IMR-90 (cell line): ENCODE measurements at regions not wholly inside any gene's neighbourhood (a gene's known extent, or its start where the extent isn't known, plus 50 kb on each side); places are given as distances from the start of the nearest gene placed in this dataset.

Experiments
- ATAC-seq: fragments of 200-7000 bp; cut with Tn5 transposase; 2 replicates; pipeline ENCODE4 v1.9.1; 2020; ENCODE audit warnings: low read depth, mild to moderate bottlenecking, moderate library complexity
- BruUV-seq: library from RNA; stranded (reverse); fragments of 400-500 nt; replicated peaks from 2 replicates; lab custom pipeline; 2021; lab: Mats Ljungman, UMichigan
- CTCF ChIA-PET: fragments of 300-600 bp; formaldehyde crosslinking; extraction: SDS; loops from one replicate; lab custom pipeline; 2021; ENCODE audit warnings: antibody characterized with exemption; lab: Yijun Ruan, JAX
- POLR2A ChIA-PET: fragments of 300-600 bp; sonication (Branson Sonifier 250); formaldehyde crosslinking; loops from one replicate; lab custom pipeline; 2022; ENCODE audit warnings: antibody characterized with exemption; ENCODE audit not compliant: unreplicated experiment; lab: Charles Lee
- DNase-seq: peaks from one replicate; pipeline ENCODE4 v3.0.0; 2013
- H2AFZ ChIP-seq: replicated peaks from 2 replicates; pipeline ENCODE3; 2013; ENCODE audit warnings: low read length, mild to moderate bottlenecking; ENCODE audit not compliant: poor library complexity
- H2AK5ac ChIP-seq: 2 replicates; pipeline ENCODE4 v1.6.1; 2013; ENCODE audit warnings: low read depth, low read length, inconsistent platforms
- H2AK9ac ChIP-seq: replicated peaks from 2 replicates; pipeline ENCODE3; 2013; ENCODE audit warnings: mild to moderate bottlenecking, low read depth, low read length, moderate library complexity; ENCODE audit not compliant: poor library complexity
- H2BK120ac ChIP-seq: 2 replicates; pipeline ENCODE4 v1.6.1; 2013; ENCODE audit warnings: low read depth, low read length, inconsistent platforms
- H2BK15ac ChIP-seq: 3 replicates; pipeline ENCODE4 v1.6.1; 2013; ENCODE audit warnings: low read depth, low read length, inconsistent platforms
- H2BK20ac ChIP-seq: 2 replicates; pipeline ENCODE4 v1.6.1; 2013; ENCODE audit warnings: low read depth, mild to moderate bottlenecking, inconsistent platforms, low read length, moderate library complexity
- H2BK5ac ChIP-seq: 2 replicates; pipeline ENCODE4 v1.6.1; 2013; ENCODE audit warnings: mild to moderate bottlenecking, low read depth, low read length, inconsistent platforms; ENCODE audit not compliant: poor library complexity, severe bottlenecking
- H3K14ac ChIP-seq: replicated peaks from 2 replicates; pipeline ENCODE4 v1.6.1; 2013; ENCODE audit warnings: low read depth, low read length, inconsistent platforms
- H3K18ac ChIP-seq: 2 replicates; pipeline ENCODE4 v1.6.1; 2013; ENCODE audit warnings: low read depth, low read length, control low read depth
- H3K23ac ChIP-seq: 2 replicates; pipeline ENCODE4 v1.6.1; 2013; ENCODE audit warnings: low read depth, low read length, inconsistent platforms
- H3K27ac ChIP-seq: 2 replicates; pipeline ENCODE4 v1.5.1; 2013; ENCODE audit warnings: mild to moderate bottlenecking, control low read depth, low read length; ENCODE audit not compliant: insufficient read depth
- H3K27me3 ChIP-seq: 2 replicates; pipeline ENCODE4 v1.6.1; 2013; ENCODE audit warnings: low read length; ENCODE audit not compliant: control insufficient read depth, insufficient read depth
- H3K36me3 ChIP-seq: 2 replicates; pipeline ENCODE4 v1.6.1; 2013; ENCODE audit warnings: low read length, mixed read lengths; ENCODE audit not compliant: control insufficient read depth, insufficient read depth
- H3K4ac ChIP-seq: 2 replicates; pipeline ENCODE4 v1.6.1; 2013; ENCODE audit warnings: low read depth, low read length, inconsistent platforms
- H3K4me1 ChIP-seq: 2 replicates; pipeline ENCODE4 v1.6.1; 2013; ENCODE audit warnings: low read length, mixed read lengths; ENCODE audit not compliant: control insufficient read depth, insufficient read depth
- H3K4me2 ChIP-seq: 2 replicates; pipeline ENCODE4 v1.6.1; 2013; ENCODE audit warnings: low read depth, mild to moderate bottlenecking, control low read depth, low read length, moderate library complexity
- H3K4me3 ChIP-seq: 2 replicates; pipeline ENCODE4 v1.5.1; 2013; ENCODE audit warnings: low read depth, mild to moderate bottlenecking, control low read depth, low read length, moderate library complexity; ENCODE audit not compliant: insufficient read depth
- H3K56ac ChIP-seq: 2 replicates; pipeline ENCODE4 v1.6.1; 2013; ENCODE audit warnings: low read length, inconsistent platforms; ENCODE audit not compliant: insufficient read depth; ENCODE audit errors: extremely low read depth
- H3K79me1 ChIP-seq, 2 experiments: 2 replicates each; pipeline ENCODE4 v1.6.1; 2013; ENCODE audit warnings: low read length in 2 of 2, inconsistent platforms in 1 of 2, low read depth in 1 of 2
- H3K9ac ChIP-seq: 2 replicates; pipeline ENCODE4 v1.6.1; 2013; ENCODE audit warnings: low read depth, low read length, control low read depth
- H3K9me1 ChIP-seq: 2 replicates; pipeline ENCODE4 v1.6.1; 2013; ENCODE audit warnings: low read length, inconsistent platforms; ENCODE audit not compliant: insufficient read depth
- H3K9me3 ChIP-seq: 2 replicates; pipeline ENCODE4 v1.6.1; 2013; ENCODE audit warnings: low read length; ENCODE audit not compliant: control insufficient read depth, insufficient read depth
- H4K20me1 ChIP-seq: 2 replicates; pipeline ENCODE4 v1.6.1; 2013; ENCODE audit warnings: low read length, inconsistent platforms; ENCODE audit not compliant: insufficient read depth
- H4K5ac ChIP-seq: 2 replicates; pipeline ENCODE4 v1.6.1; 2013; ENCODE audit warnings: mild to moderate bottlenecking, low read depth, low read length, control low read depth
- H4K8ac ChIP-seq, 2 experiments: 2 replicates each; pipeline ENCODE4 v1.6.1; 2013; ENCODE audit warnings: low read depth in 2 of 2, low read length in 2 of 2, control low read depth in 1 of 2, inconsistent platforms in 1 of 2
- H4K91ac ChIP-seq: 2 replicates; pipeline ENCODE4 v1.6.1; 2013; ENCODE audit warnings: low read depth, low read length, inconsistent platforms; ENCODE audit not compliant: insufficient read depth
- BHLHE40 ChIP-seq: fragments of 150-350 bp; IDR thresholded peaks from 2 replicates; pipeline ENCODE4 v1.6.1; 2016; ENCODE audit warnings: mild to moderate bottlenecking, low read depth, low read length
- CEBPB ChIP-seq: IDR thresholded peaks from 2 replicates; pipeline ENCODE4 v1.6.1; 2012; ENCODE audit warnings: low read depth, low read length, improper control_type of control experiment
- CHD1 ChIP-seq: IDR thresholded peaks from 2 replicates; pipeline ENCODE4 v1.6.1; 2012; ENCODE audit warnings: low read depth, low read length, improper control_type of control experiment
- FOS ChIP-seq: fragments of 150-350 bp; IDR thresholded peaks from 2 replicates; pipeline ENCODE4 v1.6.1; 2016; ENCODE audit warnings: low read depth, low read length
- MAFK ChIP-seq: IDR thresholded peaks from 2 replicates; pipeline ENCODE4 v1.6.1; 2012; ENCODE audit warnings: low read depth, low read length, improper control_type of control experiment
- MAZ ChIP-seq: IDR thresholded peaks from 2 replicates; pipeline ENCODE4 v1.6.1; 2012; ENCODE audit warnings: low read depth, mild to moderate bottlenecking, low read length, improper control_type of control experiment, moderate library complexity, borderline replicate concordance
- MXI1 ChIP-seq: IDR thresholded peaks from 2 replicates; pipeline ENCODE4 v1.6.1; 2012; ENCODE audit warnings: low read depth, mild to moderate bottlenecking, low read length, moderate library complexity, borderline replicate concordance
- NFE2L2 ChIP-seq: fragments of 150-350 bp; IDR thresholded peaks from 2 replicates; pipeline ENCODE4 v1.6.1; 2016; ENCODE audit warnings: low read depth, mild to moderate bottlenecking, low read length
- POLR2A ChIP-seq: IDR thresholded peaks from 2 replicates; pipeline ENCODE4 v1.6.1; 2012; ENCODE audit warnings: mild to moderate bottlenecking, low read depth, low read length
- RAD21 ChIP-seq: IDR thresholded peaks from 2 replicates; pipeline ENCODE4 v1.6.1; 2012; ENCODE audit warnings: low read length, improper control_type of control experiment
- RCOR1 ChIP-seq: IDR thresholded peaks from 2 replicates; pipeline ENCODE4 v1.6.1; 2012; ENCODE audit warnings: mild to moderate bottlenecking, low read length, improper control_type of control experiment; ENCODE audit not compliant: insufficient replicate concordance
- RFX5 ChIP-seq: IDR thresholded peaks from 2 replicates; pipeline ENCODE4 v1.8.0; 2012; ENCODE audit warnings: low read depth, mild to moderate bottlenecking, low read length, moderate library complexity
- SMC3 ChIP-seq: fragments of 150-350 bp; IDR thresholded peaks from 2 replicates; pipeline ENCODE4 v1.6.1; 2016; ENCODE audit warnings: low read depth, mild to moderate bottlenecking, antibody characterized with exemption, low read length, moderate library complexity
- WGBS, 2 experiments: methylation state at CpG; one replicate each; pipeline versions ENCODE4 v1.1.5 to v1.1.7; 2013; ENCODE audit warnings: missing lambda C conversion rate in 2 of 2; ENCODE audit not compliant: insufficient read length in 1 of 2; ENCODE audit errors: extremely low coverage in 2 of 2; 5-methylcytosine and 5-hydroxymethylcytosine counted together
- dilution Hi-C: fragments of 300-500 bp; cut with HindIII; formaldehyde crosslinking; loops from one replicate; pipeline ENCODE4 v1.14.3; 2018; ENCODE audit warnings: low sequenced_read_pairs; ENCODE audit not compliant: unreplicated experiment
- in situ Hi-C: fragments of 300-500 bp; cut with MboI; formaldehyde crosslinking; loops from 3 replicates; pipeline ENCODE4 v1.14.3; 2019; ENCODE audit warnings: low sequenced_read_pairs, inconsistent platforms, mixed read lengths
- intact Hi-C: fragments of 100-400 bp; cut with micrococcal nuclease; formaldehyde crosslinking; loops from 2 replicates; pipeline ENCODE4 v1.10.0; 2022
- TF ChIP-seq, protein P1 (sequence below): conservative IDR thresholded peaks from 2 replicates; pipeline ENCODE4 v1.5.1; 2012; ENCODE audit warnings: mild to moderate bottlenecking, low read depth, low read length, improper control_type of control experiment
- TF ChIP-seq, protein P2 (sequence below): fragments of 150-350 bp; IDR thresholded peaks from 2 replicates; pipeline ENCODE4 v1.6.1; 2017; ENCODE audit warnings: mild to moderate bottlenecking, antibody characterized with exemption, low read length, low read depth
- TF ChIP-seq, protein P3 (sequence below): fragments of 150-350 bp; IDR thresholded peaks from 2 replicates; pipeline ENCODE4 v1.6.1; 2016; ENCODE audit warnings: low read depth, mild to moderate bottlenecking, low read length, moderate library complexity, borderline replicate concordance

DNA sequence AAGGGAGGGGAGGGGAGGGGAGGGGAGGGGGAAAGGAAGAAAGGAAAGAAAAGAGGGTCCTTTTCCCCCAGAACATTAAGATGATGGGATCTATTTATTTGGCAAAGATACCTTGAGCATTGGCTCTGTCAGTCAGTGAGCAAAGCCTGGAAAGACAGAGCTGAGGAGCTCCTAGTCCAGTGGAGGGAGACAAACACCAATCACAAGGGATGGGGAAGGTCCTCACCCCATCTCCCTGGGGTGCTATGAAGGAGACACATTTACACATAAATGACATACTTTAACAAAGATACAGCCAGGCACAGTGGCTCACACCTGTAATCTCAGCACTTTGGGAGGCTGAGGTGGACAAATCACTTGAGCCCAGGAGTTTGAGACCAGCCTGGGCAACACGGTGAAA lies 154.9 kb upstream of the TIAM1 start:
- dilution Hi-C loops (no loop called here), intact Hi-C loops (no loop called here), in situ Hi-C loops (no loop called here)
- DNase-seq (no peak), ATAC-seq (no peak)
- Histone ChIP-seq H3K56ac (no peak overlapping the region), H3K27me3 (no peaks in the 10 kb centered on the region), H3K4me2 (no peak overlapping the region), H4K8ac (no peak overlapping the region), H2AFZ (no peak overlapping the region), H4K5ac (no peak overlapping the region), H3K23ac (no peak overlapping the region), H2BK5ac (no peak overlapping the region), H3K27ac (no peak overlapping the region), H3K9me3 (no peaks in the 10 kb centered on the region; the same call in 1 of the 2 replicates), H2AK5ac (no peak overlapping the region), H4K20me1 (no peaks in the 10 kb centered on the region), H2BK20ac (no peak overlapping the region), H2BK120ac (no peak overlapping the region), H3K9ac (no peak overlapping the region), H3K36me3 (no peaks in the 10 kb centered on the region), H3K4ac (no peak overlapping the region), H3K9me1 (no peaks in the 10 kb centered on the region), H3K79me1 (no peaks in the 10 kb centered on the region), H2AK9ac (no peak overlapping the region), H3K18ac (no peak overlapping the region), H2BK15ac (no peak overlapping the region), H3K4me3 (no peak overlapping the region), H4K91ac (no peak overlapping the region), H3K4me1 (no peaks in the 10 kb centered on the region), H3K14ac (no peak overlapping the region)
- POLR2A ChIA-PET = no interaction called here
- no CpG with 5 or more reads among the region's 1 CpG for WGBS, 2 experiments
- no TSS peak for BruUV-seq
- TF ChIP-seq, protein P1, sequence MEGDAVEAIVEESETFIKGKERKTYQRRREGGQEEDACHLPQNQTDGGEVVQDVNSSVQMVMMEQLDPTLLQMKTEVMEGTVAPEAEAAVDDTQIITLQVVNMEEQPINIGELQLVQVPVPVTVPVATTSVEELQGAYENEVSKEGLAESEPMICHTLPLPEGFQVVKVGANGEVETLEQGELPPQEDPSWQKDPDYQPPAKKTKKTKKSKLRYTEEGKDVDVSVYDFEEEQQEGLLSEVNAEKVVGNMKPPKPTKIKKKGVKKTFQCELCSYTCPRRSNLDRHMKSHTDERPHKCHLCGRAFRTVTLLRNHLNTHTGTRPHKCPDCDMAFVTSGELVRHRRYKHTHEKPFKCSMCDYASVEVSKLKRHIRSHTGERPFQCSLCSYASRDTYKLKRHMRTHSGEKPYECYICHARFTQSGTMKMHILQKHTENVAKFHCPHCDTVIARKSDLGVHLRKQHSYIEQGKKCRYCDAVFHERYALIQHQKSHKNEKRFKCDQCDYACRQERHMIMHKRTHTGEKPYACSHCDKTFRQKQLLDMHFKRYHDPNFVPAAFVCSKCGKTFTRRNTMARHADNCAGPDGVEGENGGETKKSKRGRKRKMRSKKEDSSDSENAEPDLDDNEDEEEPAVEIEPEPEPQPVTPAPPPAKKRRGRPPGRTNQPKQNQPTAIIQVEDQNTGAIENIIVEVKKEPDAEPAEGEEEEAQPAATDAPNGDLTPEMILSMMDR = no peak
- no peak for TF ChIP-seq MAFK
- TF ChIP-seq RCOR1 = no peak
- no peak for TF ChIP-seq CEBPB
- TF ChIP-seq POLR2A = no peak
- TF ChIP-seq, protein P2, sequence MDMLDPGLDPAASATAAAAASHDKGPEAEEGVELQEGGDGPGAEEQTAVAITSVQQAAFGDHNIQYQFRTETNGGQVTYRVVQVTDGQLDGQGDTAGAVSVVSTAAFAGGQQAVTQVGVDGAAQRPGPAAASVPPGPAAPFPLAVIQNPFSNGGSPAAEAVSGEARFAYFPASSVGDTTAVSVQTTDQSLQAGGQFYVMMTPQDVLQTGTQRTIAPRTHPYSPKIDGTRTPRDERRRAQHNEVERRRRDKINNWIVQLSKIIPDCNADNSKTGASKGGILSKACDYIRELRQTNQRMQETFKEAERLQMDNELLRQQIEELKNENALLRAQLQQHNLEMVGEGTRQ = no peak
- no peak for TF ChIP-seq MXI1
- TF ChIP-seq RAD21 = no peak
- no peak for TF ChIP-seq SMC3
- TF ChIP-seq NFE2L2 = no peak
- TF ChIP-seq, protein P3, sequence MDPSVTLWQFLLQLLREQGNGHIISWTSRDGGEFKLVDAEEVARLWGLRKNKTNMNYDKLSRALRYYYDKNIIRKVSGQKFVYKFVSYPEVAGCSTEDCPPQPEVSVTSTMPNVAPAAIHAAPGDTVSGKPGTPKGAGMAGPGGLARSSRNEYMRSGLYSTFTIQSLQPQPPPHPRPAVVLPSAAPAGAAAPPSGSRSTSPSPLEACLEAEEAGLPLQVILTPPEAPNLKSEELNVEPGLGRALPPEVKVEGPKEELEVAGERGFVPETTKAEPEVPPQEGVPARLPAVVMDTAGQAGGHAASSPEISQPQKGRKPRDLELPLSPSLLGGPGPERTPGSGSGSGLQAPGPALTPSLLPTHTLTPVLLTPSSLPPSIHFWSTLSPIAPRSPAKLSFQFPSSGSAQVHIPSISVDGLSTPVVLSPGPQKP = no peak
- no peak for TF ChIP-seq RFX5
- TF ChIP-seq MAZ = no peak
- TF ChIP-seq BHLHE40 = no peak
- no peak for TF ChIP-seq CHD1
- TF ChIP-seq FOS = no peak
- CTCF ChIA-PET = no interaction called here
